PC-9 (cell line): ENCODE measurements at regions not wholly inside any gene's neighbourhood (a gene's known extent, or its start where the extent isn't known, plus 50 kb on each side); places are given as distances from the start of the nearest gene placed in this dataset.

Source experiments
- BruUV-seq: library from RNA; stranded (reverse); fragments of 400-500 nt; replicated peaks from 2 replicates; lab custom pipeline; 2021; lab: Mats Ljungman, UMichigan
- CTCF ChIA-PET: fragments of 300-600 bp; sonication (Branson Sonifier 250); formaldehyde crosslinking; loops from one replicate; lab custom pipeline; 2022; ENCODE audit warnings: antibody characterized with exemption; lab: Charles Lee
- POLR2A ChIA-PET: fragments of 300-600 bp; sonication (Branson Sonifier 250); formaldehyde crosslinking; loops from one replicate; lab custom pipeline; 2022; ENCODE audit warnings: antibody characterized with exemption; ENCODE audit not compliant: unreplicated experiment; lab: Charles Lee
- DNase-seq, 2 experiments: peaks; one replicate each; pipeline versions ENCODE4 v3.0.0 to v3.0.0-alpha.2; 2015 to 2022; ENCODE audit warnings: mixed read lengths in 1 of 2
- H2AFZ ChIP-seq: fragments of 200-600 bp; sonication (generic); 2 replicates; pipeline ENCODE4 v1.8.1; 2017; ENCODE audit warnings: antibody characterized with exemption
- H3F3A ChIP-seq: fragments of 200-600 bp; sonication (generic); 2 replicates; pipeline ENCODE4 v1.8.1; 2017; ENCODE audit warnings: antibody characterized with exemption, mild to moderate bottlenecking, low read depth; ENCODE audit not compliant: insufficient read depth
- H3K27ac ChIP-seq: fragments of 200-600 bp; sonication (generic); 2 replicates; pipeline ENCODE4 v1.6.1; 2016; ENCODE audit warnings: mixed run types
- H3K27me3 ChIP-seq: fragments of 200-600 bp; sonication (generic); 2 replicates; pipeline ENCODE4 v1.6.1; 2016; ENCODE audit warnings: low read depth, mixed run types; ENCODE audit not compliant: insufficient read depth
- H3K36me3 ChIP-seq: fragments of 200-600 bp; sonication (generic); 2 replicates; pipeline ENCODE4 v1.6.1; 2016; ENCODE audit warnings: low read depth, mixed run types
- H3K4me1 ChIP-seq: fragments of 200-600 bp; sonication (generic); replicated peaks from 2 replicates; pipeline ENCODE4 v1.6.1; 2016; ENCODE audit warnings: mixed run types; ENCODE audit not compliant: insufficient read depth
- H3K4me2 ChIP-seq: fragments of 200-600 bp; sonication (generic); 2 replicates; pipeline ENCODE4 v1.6.1; 2017; ENCODE audit warnings: mixed run types
- H3K4me3 ChIP-seq: fragments of 200-600 bp; sonication (generic); 2 replicates; pipeline ENCODE4 v1.6.1; 2016; ENCODE audit warnings: mixed run types
- H3K79me2 ChIP-seq: fragments of 200-600 bp; sonication (generic); 2 replicates; pipeline ENCODE4 v1.6.1; 2017; ENCODE audit warnings: low read depth, mixed run types
- H3K9me2 ChIP-seq: fragments of 200-600 bp; sonication (generic); 2 replicates; pipeline ENCODE4 v1.8.1; 2017; ENCODE audit warnings: mild to moderate bottlenecking; ENCODE audit not compliant: insufficient read depth
- H3K9me3 ChIP-seq: fragments of 200-600 bp; sonication (generic); 2 replicates; pipeline ENCODE4 v1.8.1; 2016; ENCODE audit warnings: low read depth; ENCODE audit not compliant: insufficient read depth
- H4K20me1 ChIP-seq: fragments of 200-600 bp; sonication (generic); 2 replicates; pipeline ENCODE4 v1.8.1; 2017; ENCODE audit not compliant: insufficient read depth
- EZH2 ChIP-seq: fragments of 200-600 bp; sonication (generic); IDR thresholded peaks from 2 replicates; pipeline ENCODE4 v1.8.0; 2017; ENCODE audit warnings: antibody characterized with exemption, low read depth
- intact Hi-C: fragments of 100-400 bp; cut with micrococcal nuclease; formaldehyde crosslinking; loops from one replicate; pipeline ENCODE4 v1.10.0; 2022; ENCODE audit not compliant: unreplicated experiment
- TF ChIP-seq, protein P1 (sequence below): fragments of 200-600 bp; sonication (generic); conservative IDR thresholded peaks from 2 replicates; pipeline ENCODE4 v1.6.1; 2017; ENCODE audit warnings: mixed run types, antibody characterized with exemption, mild to moderate bottlenecking, moderate library complexity

DNA sequence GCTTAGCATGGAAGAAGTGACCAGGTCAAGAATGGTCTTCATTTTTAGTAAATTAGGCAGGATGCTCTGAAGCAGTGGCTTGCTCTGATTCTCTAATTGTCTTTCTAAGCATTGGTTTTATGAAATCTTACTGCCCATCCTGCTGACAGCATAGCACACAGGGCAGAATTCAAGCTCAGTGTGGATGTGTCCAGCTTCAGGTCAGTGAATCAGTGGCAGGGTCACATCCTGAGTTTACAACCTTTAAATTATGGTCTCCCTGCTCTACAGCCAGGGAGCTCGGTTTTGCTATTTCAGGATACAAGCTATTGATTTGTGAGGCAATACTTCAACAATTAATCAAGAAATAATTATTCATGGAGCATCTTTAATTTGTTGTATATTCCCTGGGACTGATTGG is 202.3 kb upstream of the RXFP2 start:
- CTCF ChIA-PET: no interaction called here
- no peaks in the 10 kb centered on the region for H3K4me1 ChIP-seq
- POLR2A ChIA-PET: no interaction called here
- H3K9me3 ChIP-seq: no peaks in the 10 kb centered on the region
- no peak overlapping the region for H3K27ac ChIP-seq
- no peak overlapping the region for H2AFZ ChIP-seq
- no peak for DNase-seq
- H3K79me2 ChIP-seq: no peaks in the 10 kb centered on the region
- no TSS peak for BruUV-seq
- no peaks in the 10 kb centered on the region for H3K9me2 ChIP-seq
- H3F3A ChIP-seq: no peaks in the 10 kb centered on the region
- no peak overlapping the region for H3K4me3 ChIP-seq
- TF ChIP-seq, protein P1, sequence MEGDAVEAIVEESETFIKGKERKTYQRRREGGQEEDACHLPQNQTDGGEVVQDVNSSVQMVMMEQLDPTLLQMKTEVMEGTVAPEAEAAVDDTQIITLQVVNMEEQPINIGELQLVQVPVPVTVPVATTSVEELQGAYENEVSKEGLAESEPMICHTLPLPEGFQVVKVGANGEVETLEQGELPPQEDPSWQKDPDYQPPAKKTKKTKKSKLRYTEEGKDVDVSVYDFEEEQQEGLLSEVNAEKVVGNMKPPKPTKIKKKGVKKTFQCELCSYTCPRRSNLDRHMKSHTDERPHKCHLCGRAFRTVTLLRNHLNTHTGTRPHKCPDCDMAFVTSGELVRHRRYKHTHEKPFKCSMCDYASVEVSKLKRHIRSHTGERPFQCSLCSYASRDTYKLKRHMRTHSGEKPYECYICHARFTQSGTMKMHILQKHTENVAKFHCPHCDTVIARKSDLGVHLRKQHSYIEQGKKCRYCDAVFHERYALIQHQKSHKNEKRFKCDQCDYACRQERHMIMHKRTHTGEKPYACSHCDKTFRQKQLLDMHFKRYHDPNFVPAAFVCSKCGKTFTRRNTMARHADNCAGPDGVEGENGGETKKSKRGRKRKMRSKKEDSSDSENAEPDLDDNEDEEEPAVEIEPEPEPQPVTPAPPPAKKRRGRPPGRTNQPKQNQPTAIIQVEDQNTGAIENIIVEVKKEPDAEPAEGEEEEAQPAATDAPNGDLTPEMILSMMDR: no peak
- no peaks in the 10 kb centered on the region for H3K36me3 ChIP-seq
- intact Hi-C loops: no loop called here
- no peak overlapping the region for H3K4me2 ChIP-seq
- H3K27me3 ChIP-seq: no peaks in the 10 kb centered on the region; the same call in 1 of the 2 replicates
- no peaks in the 10 kb centered on the region for H4K20me1 ChIP-seq

DNA sequence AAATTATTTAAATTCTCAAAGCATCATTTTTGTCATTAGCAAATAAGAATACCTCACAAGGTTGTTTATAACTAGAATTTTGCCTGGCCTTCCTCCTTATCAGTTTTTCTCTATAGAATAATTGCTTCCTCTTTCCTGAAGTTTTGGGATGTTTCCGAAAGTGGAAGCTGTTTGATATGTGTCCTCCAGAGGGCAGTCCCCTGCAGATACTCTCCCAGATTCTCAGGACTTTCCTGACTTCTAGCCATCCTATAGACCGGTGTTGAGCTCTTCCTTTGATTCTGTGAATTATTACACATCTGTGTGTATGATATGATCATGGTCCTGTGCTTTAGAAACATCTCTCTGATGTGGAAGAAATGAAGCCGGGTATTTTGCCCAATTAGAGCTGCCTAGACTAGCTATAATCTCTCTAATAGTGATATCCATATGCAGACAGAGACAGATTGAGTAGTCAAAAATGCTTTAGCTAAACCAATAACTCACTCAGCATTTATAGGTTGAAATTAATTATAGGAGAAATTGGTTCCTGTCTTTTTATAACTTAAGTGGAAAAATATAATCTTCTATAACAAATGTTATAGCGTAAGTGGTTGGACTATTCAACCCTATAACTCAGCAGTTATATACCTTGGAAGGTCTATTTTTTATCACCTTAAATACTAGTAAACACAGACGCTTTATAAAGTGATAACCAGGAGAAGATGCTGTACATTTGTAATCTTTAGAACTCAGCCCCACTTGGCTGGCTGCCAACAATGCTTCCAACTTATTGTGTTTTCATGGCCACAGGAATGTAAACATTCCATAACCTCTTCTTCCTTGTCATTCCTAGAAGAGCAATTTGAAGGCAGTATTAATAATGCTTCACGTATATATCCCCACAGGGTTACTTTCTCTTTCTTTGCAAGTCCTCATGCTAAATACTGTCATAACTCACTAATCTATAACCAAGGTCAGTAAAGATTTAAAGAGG is 201.0 kb upstream of the RXFP2 start:
- Histone ChIP-seq H2AFZ (no peak overlapping the region), H3K27ac (no peak overlapping the region), H3K79me2 (no peaks in the 10 kb centered on the region), H3F3A (no peaks in the 10 kb centered on the region), H3K9me3 (no peaks in the 10 kb centered on the region), H3K4me1 (no peaks in the 10 kb centered on the region), H3K4me3 (no peak overlapping the region), H3K9me2 (no peaks in the 10 kb centered on the region), H4K20me1 (no peaks in the 10 kb centered on the region), H3K36me3 (no peaks in the 10 kb centered on the region), H3K27me3 (0 out of 2 replicates have a peak, but pooled peaks cover 8% of the 10 kb centered on the region), H3K4me2 (no peak overlapping the region)
- intact Hi-C loops: no loop called here
- CTCF ChIA-PET: no interaction called here
- BruUV-seq: no TSS peak
- TF ChIP-seq EZH2: no peak
- TF ChIP-seq, protein P1: peak; percentile 56
- POLR2A ChIA-PET: no interaction called here
- DNase-seq: peak in 1 of 2 experiments; percentile 4

DNA sequence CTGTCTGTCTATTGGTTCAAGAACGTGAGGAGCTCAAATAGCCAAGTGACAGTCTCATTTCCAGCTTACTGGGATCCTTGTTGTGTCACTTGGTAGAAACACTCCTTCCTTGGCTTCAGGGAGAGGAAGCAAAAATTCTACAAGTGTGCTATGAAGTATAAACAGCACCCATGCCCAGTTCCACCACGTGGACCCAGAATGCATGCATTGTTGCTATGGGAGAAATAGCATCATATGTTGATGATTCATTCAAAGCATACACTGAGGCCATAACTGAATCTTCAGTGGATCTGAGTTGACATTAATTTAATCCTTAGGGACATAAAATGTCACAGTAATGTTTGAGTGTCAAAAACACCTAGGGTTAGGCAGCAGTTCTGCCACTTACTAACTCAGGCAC is 199.0 kb upstream of the RXFP2 start:
- Histone ChIP-seq H4K20me1 (no peaks in the 10 kb centered on the region), H3F3A (no peaks in the 10 kb centered on the region), H3K36me3 (no peaks in the 10 kb centered on the region), H3K4me3 (no peak overlapping the region), H3K27me3 (peaks cover 17% of the 10 kb centered on the region), H3K79me2 (no peaks in the 10 kb centered on the region), H3K4me2 (no peak overlapping the region), H2AFZ (no peak overlapping the region), H3K27ac (no peak overlapping the region), H3K9me3 (no peaks in the 10 kb centered on the region), H3K9me2 (no peaks in the 10 kb centered on the region), H3K4me1 (no peaks in the 10 kb centered on the region)
- TF ChIP-seq, protein P1: no peak
- no peak for TF ChIP-seq EZH2
- DNase-seq: no peak
- no TSS peak for BruUV-seq
- ChIA-PET CTCF (no interaction called here), POLR2A (no interaction called here)
- intact Hi-C loops: no loop called here
